ENCODE measurements at regions not wholly inside any gene's neighbourhood (a gene's known extent, or its start where the extent isn't known, plus 50 kb on each side); places are given as distances from the start of the nearest gene placed in this dataset.

- no peak overlapping the region for H3K4me3 ChIP-seq (ENCODE audit: low read length)
- no peaks in the 10 kb centered on the region for H3K27me3 ChIP-seq (ENCODE audit: insufficient read depth, low read length)
- H3K36me3 ChIP-seq (ENCODE audit: insufficient read depth, low read length), result no peaks in the 10 kb centered on the region
- H3K4me1 ChIP-seq (ENCODE audit: insufficient read depth, low read length), result peaks cover 7% of the 10 kb centered on the region
- no peak overlapping the region for H2AFZ ChIP-seq (ENCODE audit: low read depth, low read length)
- no peaks in the 10 kb centered on the region for H3K9me3 ChIP-seq (ENCODE audit: low read length)
Measured at GRCh38 chr14:30138567-30138966, 210.9 kb upstream of the PRKD1 start.

- no peak overlapping the region for H2AFZ ChIP-seq (ENCODE audit: low read depth, low read length)
Measured at GRCh38 chr14:30142216-30142615, 214.6 kb upstream of the PRKD1 start.

GRCh38 chr14:30143627-30144026 lies 216.0 kb upstream of the PRKD1 start:
- H3K4me1 ChIP-seq (ENCODE audit: insufficient read depth, low read length), result peaks cover 7% of the 10 kb centered on the region
- no peaks in the 10 kb centered on the region for H3K9me3 ChIP-seq (ENCODE audit: low read length)
- no peak overlapping the region for H2AFZ ChIP-seq (ENCODE audit: low read depth, low read length)
- no peaks in the 10 kb centered on the region for H3K36me3 ChIP-seq (ENCODE audit: insufficient read depth, low read length)
- H3K4me3 ChIP-seq (ENCODE audit: low read length), result no peak overlapping the region
- H3K27me3 ChIP-seq (ENCODE audit: insufficient read depth, low read length), result no peaks in the 10 kb centered on the region

More at GRCh38 chr14:30142216-30142615, 214.6 kb upstream of the PRKD1 start:
- Histone ChIP-seq H3K4me1 (ENCODE audit: insufficient read depth, low read length) (peaks cover 7% of the 10 kb centered on the region), H3K9me3 (ENCODE audit: low read length) (no peaks in the 10 kb centered on the region), H3K4me3 (ENCODE audit: low read length) (no peak overlapping the region), H3K27me3 (ENCODE audit: insufficient read depth, low read length) (no peaks in the 10 kb centered on the region), H3K36me3 (ENCODE audit: insufficient read depth, low read length) (no peaks in the 10 kb centered on the region)

GRCh38 chr14:30153717-30154116 lies 226.1 kb upstream of the PRKD1 start:
- Histone ChIP-seq H3K4me3 (ENCODE audit: low read length) (no peak overlapping the region), H3K27me3 (ENCODE audit: insufficient read depth, low read length) (no peaks in the 10 kb centered on the region), H3K4me1 (ENCODE audit: insufficient read depth, low read length) (peaks cover 4% of the 10 kb centered on the region)

GRCh38 chr14:30156571-30156970 lies 228.9 kb upstream of the PRKD1 start:
- peaks cover 4% of the 10 kb centered on the region for H3K4me1 ChIP-seq (ENCODE audit: insufficient read depth, low read length)
- no peak overlapping the region for H2AFZ ChIP-seq (ENCODE audit: low read depth, low read length)
- no peaks in the 10 kb centered on the region for H3K36me3 ChIP-seq (ENCODE audit: insufficient read depth, low read length)
- H3K4me3 ChIP-seq (ENCODE audit: low read length), result no peak overlapping the region
- H3K9me3 ChIP-seq (ENCODE audit: low read length), result no peaks in the 10 kb centered on the region
- peaks cover 2% of the 10 kb centered on the region for H3K27me3 ChIP-seq (ENCODE audit: insufficient read depth, low read length)

More at GRCh38 chr14:30153717-30154116, 226.1 kb upstream of the PRKD1 start:
- H3K9me3 ChIP-seq (ENCODE audit: low read length), result no peaks in the 10 kb centered on the region
- no peaks in the 10 kb centered on the region for H3K36me3 ChIP-seq (ENCODE audit: insufficient read depth, low read length)
- no peak overlapping the region for H2AFZ ChIP-seq (ENCODE audit: low read depth, low read length)

GRCh38 chr14:30158299-30158698 lies 230.7 kb upstream of the PRKD1 start:
- peaks cover 4% of the 10 kb centered on the region for H3K4me1 ChIP-seq (ENCODE audit: insufficient read depth, low read length)
- H2AFZ ChIP-seq (ENCODE audit: low read depth, low read length), result no peak overlapping the region
- no peaks in the 10 kb centered on the region for H3K9me3 ChIP-seq (ENCODE audit: low read length)
- no peak overlapping the region for H3K4me3 ChIP-seq (ENCODE audit: low read length)
- peaks cover 2% of the 10 kb centered on the region for H3K27me3 ChIP-seq (ENCODE audit: insufficient read depth, low read length)
- H3K36me3 ChIP-seq (ENCODE audit: insufficient read depth, low read length), result no peaks in the 10 kb centered on the region

- H3K27me3 ChIP-seq (ENCODE audit: insufficient read depth, low read length), result peaks cover 2% of the 10 kb centered on the region
Measured at GRCh38 chr14:30159374-30159773, 231.7 kb upstream of the PRKD1 start.

GRCh38 chr14:30160608-30161007 lies 233.0 kb upstream of the PRKD1 start:
- H3K27me3 ChIP-seq (ENCODE audit: insufficient read depth, low read length), result peaks cover 2% of the 10 kb centered on the region
- no peak overlapping the region for H2AFZ ChIP-seq (ENCODE audit: low read depth, low read length)
- no peaks in the 10 kb centered on the region for H3K36me3 ChIP-seq (ENCODE audit: insufficient read depth, low read length)
- no peaks in the 10 kb centered on the region for H3K9me3 ChIP-seq (ENCODE audit: low read length)
- H3K4me3 ChIP-seq (ENCODE audit: low read length), result no peak overlapping the region
- H3K4me1 ChIP-seq (ENCODE audit: insufficient read depth, low read length), result peaks cover 4% of the 10 kb centered on the region

More at GRCh38 chr14:30159374-30159773, 231.7 kb upstream of the PRKD1 start:
- Histone ChIP-seq H3K36me3 (ENCODE audit: insufficient read depth, low read length) (no peaks in the 10 kb centered on the region), H3K4me3 (ENCODE audit: low read length) (no peak overlapping the region), H2AFZ (ENCODE audit: low read depth, low read length) (no peak overlapping the region), H3K9me3 (ENCODE audit: low read length) (no peaks in the 10 kb centered on the region), H3K4me1 (ENCODE audit: insufficient read depth, low read length) (peaks cover 4% of the 10 kb centered on the region)

- no peak overlapping the region for H3K4me3 ChIP-seq (ENCODE audit: low read length)
- H2AFZ ChIP-seq (ENCODE audit: low read depth, low read length), result no peak overlapping the region
- H3K4me1 ChIP-seq (ENCODE audit: insufficient read depth, low read length), result peaks cover 4% of the 10 kb centered on the region
- no peaks in the 10 kb centered on the region for H3K36me3 ChIP-seq (ENCODE audit: insufficient read depth, low read length)
- no peaks in the 10 kb centered on the region for H3K9me3 ChIP-seq (ENCODE audit: low read length)
- H3K27me3 ChIP-seq (ENCODE audit: insufficient read depth, low read length), result peaks cover 2% of the 10 kb centered on the region
Measured at GRCh38 chr14:30162066-30162465, 234.4 kb upstream of the PRKD1 start.

- H2AFZ ChIP-seq (ENCODE audit: low read depth, low read length), result no peak overlapping the region
- H3K4me1 ChIP-seq (ENCODE audit: insufficient read depth, low read length), result no peaks in the 10 kb centered on the region
- H3K4me3 ChIP-seq (ENCODE audit: low read length), result no peak overlapping the region
- H3K36me3 ChIP-seq (ENCODE audit: insufficient read depth, low read length), result no peaks in the 10 kb centered on the region
- H3K27me3 ChIP-seq (ENCODE audit: insufficient read depth, low read length), result no peaks in the 10 kb centered on the region
- no peaks in the 10 kb centered on the region for H3K9me3 ChIP-seq (ENCODE audit: low read length)
Measured at GRCh38 chr14:30165255-30165654, 237.6 kb upstream of the PRKD1 start.

GRCh38 chr14:30177781-30178180 lies 250.1 kb upstream of the PRKD1 start:
- Histone ChIP-seq H3K36me3 (ENCODE audit: insufficient read depth, low read length) (no peaks in the 10 kb centered on the region), H3K9me3 (ENCODE audit: low read length) (no peaks in the 10 kb centered on the region), H3K4me1 (ENCODE audit: insufficient read depth, low read length) (no peaks in the 10 kb centered on the region), H3K4me3 (ENCODE audit: low read length) (no peak overlapping the region), H3K27me3 (ENCODE audit: insufficient read depth, low read length) (no peaks in the 10 kb centered on the region), H2AFZ (ENCODE audit: low read depth, low read length) (no peak overlapping the region)

- Histone ChIP-seq H3K4me1 (ENCODE audit: insufficient read depth, low read length) (no peaks in the 10 kb centered on the region), H3K36me3 (ENCODE audit: insufficient read depth, low read length) (no peaks in the 10 kb centered on the region), H3K27me3 (ENCODE audit: insufficient read depth, low read length) (no peaks in the 10 kb centered on the region), H2AFZ (ENCODE audit: low read depth, low read length) (no peak overlapping the region), H3K4me3 (ENCODE audit: low read length) (no peak overlapping the region), H3K9me3 (ENCODE audit: low read length) (no peaks in the 10 kb centered on the region)
Measured at GRCh38 chr14:30179381-30180130, 251.9 kb upstream of the PRKD1 start.

- H2AFZ ChIP-seq (ENCODE audit: low read depth, low read length), result no peak overlapping the region
- no peaks in the 10 kb centered on the region for H3K4me1 ChIP-seq (ENCODE audit: insufficient read depth, low read length)
- H3K36me3 ChIP-seq (ENCODE audit: insufficient read depth, low read length), result no peaks in the 10 kb centered on the region
- no peaks in the 10 kb centered on the region for H3K27me3 ChIP-seq (ENCODE audit: insufficient read depth, low read length)
- H3K4me3 ChIP-seq (ENCODE audit: low read length), result no peak overlapping the region
- H3K9me3 ChIP-seq (ENCODE audit: low read length), result no peaks in the 10 kb centered on the region
Measured at GRCh38 chr14:30180219-30180618, 252.6 kb upstream of the PRKD1 start.

GRCh38 chr14:30185832-30186231 lies 258.2 kb upstream of the PRKD1 start:
- no peaks in the 10 kb centered on the region for H3K36me3 ChIP-seq (ENCODE audit: insufficient read depth, low read length)
- no peaks in the 10 kb centered on the region for H3K9me3 ChIP-seq (ENCODE audit: low read length)
- H3K4me1 ChIP-seq (ENCODE audit: insufficient read depth, low read length), result no peaks in the 10 kb centered on the region
- no peak overlapping the region for H3K4me3 ChIP-seq (ENCODE audit: low read length)
- no peaks in the 10 kb centered on the region for H3K27me3 ChIP-seq (ENCODE audit: insufficient read depth, low read length)
- H2AFZ ChIP-seq (ENCODE audit: low read depth, low read length), result no peak overlapping the region
